Endodermal cell (in vitro differentiated cells): ENCODE measurements at regions not wholly inside any gene's neighbourhood (a gene's known extent, or its start where the extent isn't known, plus 50 kb on each side); places are given as distances from the start of the nearest gene placed in this dataset.

Experiments used
- DNase-seq: peaks from one replicate; pipeline ENCODE4 v3.0.0-alpha.2; 2017
- H3K27ac ChIP-seq: 2 replicates; pipeline ENCODE4 v1.5.1; 2013; ENCODE audit warnings: mild to moderate bottlenecking, low read depth, low read length, moderate library complexity
- H3K27me3 ChIP-seq: 2 replicates; pipeline ENCODE4 v1.6.1; 2013; ENCODE audit warnings: mild to moderate bottlenecking, low read length, moderate library complexity; ENCODE audit not compliant: insufficient read depth, control insufficient read depth, poor library complexity, severe bottlenecking
- H3K36me3 ChIP-seq: 2 replicates; pipeline ENCODE4 v1.7.0; 2013; ENCODE audit warnings: mild to moderate bottlenecking, low read length, moderate library complexity; ENCODE audit not compliant: control insufficient read depth, insufficient read depth
- H3K4me1 ChIP-seq: one replicate; pipeline ENCODE4 v1.7.0; 2013; ENCODE audit warnings: low read length; ENCODE audit not compliant: control insufficient read depth, insufficient read depth
- H3K4me3 ChIP-seq: 2 replicates; pipeline ENCODE4 v1.5.1; 2013; ENCODE audit warnings: mild to moderate bottlenecking, low read length, moderate library complexity
- H3K9ac ChIP-seq: 2 replicates; pipeline ENCODE4 v1.6.1; 2013; ENCODE audit warnings: mild to moderate bottlenecking, low read length, moderate library complexity; ENCODE audit not compliant: poor library complexity, severe bottlenecking; ENCODE audit errors: extremely low read depth
- H3K9me3 ChIP-seq: 2 replicates; pipeline ENCODE4 v1.6.1; 2013; ENCODE audit warnings: mild to moderate bottlenecking, low read length, moderate library complexity; ENCODE audit not compliant: control insufficient read depth
- H3K27ac Mint-ChIP-seq: 2 replicates; pipeline ENCODE4 v1.8.0; 2020; ENCODE audit warnings: mixed read lengths
- H3K27me3 Mint-ChIP-seq: 2 replicates; pipeline ENCODE4 v1.8.0; 2021; ENCODE audit warnings: mild to moderate bottlenecking, mixed read lengths; ENCODE audit not compliant: insufficient read depth
- H3K36me3 Mint-ChIP-seq: 2 replicates; pipeline ENCODE4 v1.8.0; 2020; ENCODE audit warnings: low read depth, mixed read lengths
- H3K4me1 Mint-ChIP-seq: 2 replicates; pipeline ENCODE4 v1.8.0; 2020; ENCODE audit warnings: mixed read lengths
- H3K4me3 Mint-ChIP-seq: 2 replicates; pipeline ENCODE4 v1.8.0; 2020; ENCODE audit warnings: mild to moderate bottlenecking, moderate library complexity, mixed read lengths
- H3K9me3 Mint-ChIP-seq: 2 replicates; pipeline ENCODE4 v1.8.0; 2020; ENCODE audit warnings: mild to moderate bottlenecking, mixed read lengths
- WGBS, 2 experiments: methylation state at CpG; one replicate each; pipeline versions ENCODE4 v1.1.5 to v1.1.7; 2013; ENCODE audit warnings: missing lambda C conversion rate in 2 of 2, mixed read lengths in 1 of 2; ENCODE audit not compliant: insufficient coverage in 1 of 2, insufficient read length in 1 of 2; 5-methylcytosine and 5-hydroxymethylcytosine counted together
- TF ChIP-seq, protein P1 (sequence below): fragments of 200-600 bp; sonication (generic); conservative IDR thresholded peaks from 2 replicates; pipeline ENCODE4 v1.5.0; 2021; ENCODE audit warnings: antibody characterized with exemption, mild to moderate bottlenecking

DNA sequence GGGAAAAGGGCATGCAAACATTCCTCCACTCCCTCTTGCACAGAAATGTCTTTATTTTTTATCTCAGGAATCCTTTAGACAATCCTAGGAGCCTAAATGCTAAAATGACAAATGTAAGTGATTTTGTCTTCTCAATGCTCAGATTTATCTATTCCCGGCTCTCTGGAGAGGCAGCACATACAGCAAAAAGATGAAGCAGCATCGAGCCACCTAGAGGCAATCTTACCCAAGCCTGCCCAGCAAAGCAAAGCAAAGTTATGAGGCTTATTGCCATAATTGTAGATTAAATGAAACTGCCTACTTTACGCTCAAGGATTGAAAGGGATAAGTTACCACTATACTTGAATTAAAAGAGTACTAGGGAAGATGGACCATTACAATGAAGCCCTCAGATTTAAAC is 750.4 kb upstream of the NR2F2 start:
- no peak for DNase-seq
- H3K27ac Mint-ChIP-seq = no peak overlapping the region
- WGBS, 2 experiments = 83 to 91% methylated on average over 2 to 3 of the region's 3 CpGs

DNA sequence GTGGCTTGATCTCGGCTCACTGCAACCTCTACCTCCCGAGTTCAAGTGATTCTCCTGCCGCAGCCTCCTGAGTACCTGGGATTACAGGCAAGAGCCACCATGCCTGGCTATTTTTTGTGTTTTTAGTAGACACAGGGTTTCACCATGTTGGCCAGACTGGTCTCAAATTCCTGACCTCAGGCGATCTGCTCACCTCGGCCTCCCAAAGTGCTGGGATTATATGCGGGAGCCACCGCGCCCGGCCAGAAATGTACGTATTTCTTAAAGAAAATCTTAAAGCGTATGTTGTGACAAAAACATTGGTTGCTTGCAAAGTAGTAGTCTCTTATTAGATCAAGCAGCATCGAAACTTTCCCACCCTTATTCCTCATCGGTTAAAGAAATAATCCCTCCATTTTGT is 748.9 kb upstream of the NR2F2 start:
- no peak overlapping the region for H3K27ac ChIP-seq
- WGBS, 2 experiments = 89% methylated on average over 12 to 13 of the region's 13 CpGs
- H3K9me3 Mint-ChIP-seq = peaks cover 1% of the 10 kb centered on the region
- H3K9ac ChIP-seq = no peak overlapping the region
- H3K4me1 Mint-ChIP-seq = no peaks in the 10 kb centered on the region
- H3K27me3 ChIP-seq = no peaks in the 10 kb centered on the region
- no peak overlapping the region for H3K4me3 ChIP-seq
- H3K27me3 Mint-ChIP-seq = no peaks in the 10 kb centered on the region
- H3K36me3 Mint-ChIP-seq = no peaks in the 10 kb centered on the region
- no peak overlapping the region for H3K27ac Mint-ChIP-seq
- no peaks in the 10 kb centered on the region for H3K36me3 ChIP-seq
- no peak for DNase-seq
- no peaks in the 10 kb centered on the region for H3K9me3 ChIP-seq
- no peak overlapping the region for H3K4me3 Mint-ChIP-seq
- H3K4me1 ChIP-seq = no peaks in the 10 kb centered on the region
- TF ChIP-seq, protein P1, sequence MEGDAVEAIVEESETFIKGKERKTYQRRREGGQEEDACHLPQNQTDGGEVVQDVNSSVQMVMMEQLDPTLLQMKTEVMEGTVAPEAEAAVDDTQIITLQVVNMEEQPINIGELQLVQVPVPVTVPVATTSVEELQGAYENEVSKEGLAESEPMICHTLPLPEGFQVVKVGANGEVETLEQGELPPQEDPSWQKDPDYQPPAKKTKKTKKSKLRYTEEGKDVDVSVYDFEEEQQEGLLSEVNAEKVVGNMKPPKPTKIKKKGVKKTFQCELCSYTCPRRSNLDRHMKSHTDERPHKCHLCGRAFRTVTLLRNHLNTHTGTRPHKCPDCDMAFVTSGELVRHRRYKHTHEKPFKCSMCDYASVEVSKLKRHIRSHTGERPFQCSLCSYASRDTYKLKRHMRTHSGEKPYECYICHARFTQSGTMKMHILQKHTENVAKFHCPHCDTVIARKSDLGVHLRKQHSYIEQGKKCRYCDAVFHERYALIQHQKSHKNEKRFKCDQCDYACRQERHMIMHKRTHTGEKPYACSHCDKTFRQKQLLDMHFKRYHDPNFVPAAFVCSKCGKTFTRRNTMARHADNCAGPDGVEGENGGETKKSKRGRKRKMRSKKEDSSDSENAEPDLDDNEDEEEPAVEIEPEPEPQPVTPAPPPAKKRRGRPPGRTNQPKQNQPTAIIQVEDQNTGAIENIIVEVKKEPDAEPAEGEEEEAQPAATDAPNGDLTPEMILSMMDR = no peak

More for the DNA sequence above, 750.4 kb upstream of the NR2F2 start:
- TF ChIP-seq, protein P1 = peak; percentile 43
- H3K9me3 Mint-ChIP-seq = peaks cover 1% of the 10 kb centered on the region
- no peaks in the 10 kb centered on the region for H3K36me3 ChIP-seq
- H3K9me3 ChIP-seq = no peaks in the 10 kb centered on the region
- H3K4me1 ChIP-seq = no peaks in the 10 kb centered on the region
- H3K4me3 Mint-ChIP-seq = no peak overlapping the region
- H3K4me3 ChIP-seq = no peak overlapping the region
- H3K9ac ChIP-seq = no peak overlapping the region
- H3K4me1 Mint-ChIP-seq = no peaks in the 10 kb centered on the region
- no peak overlapping the region for H3K27ac ChIP-seq
- H3K36me3 Mint-ChIP-seq = no peaks in the 10 kb centered on the region
- H3K27me3 Mint-ChIP-seq = no peaks in the 10 kb centered on the region
- H3K27me3 ChIP-seq = no peaks in the 10 kb centered on the region

DNA sequence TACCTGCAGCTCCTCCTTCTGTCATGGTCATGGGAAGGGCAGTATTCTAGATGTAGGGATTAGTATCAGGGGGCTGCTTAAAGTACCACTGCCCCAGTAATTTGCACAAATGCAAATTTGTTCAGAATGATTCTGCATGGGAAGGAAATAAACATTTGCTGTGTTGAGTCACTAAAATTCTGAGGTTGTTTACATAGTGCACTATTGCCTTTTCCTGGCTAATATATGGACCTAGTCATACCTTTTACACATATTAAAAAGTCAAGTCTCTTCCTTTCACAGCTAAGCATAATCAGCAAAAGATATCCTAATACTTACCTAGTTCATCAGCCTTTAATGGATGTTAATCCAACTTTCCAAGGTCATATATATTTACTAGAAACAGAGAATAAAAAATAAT is 746.4 kb upstream of the NR2F2 start:
- H3K27me3 ChIP-seq = no peaks in the 10 kb centered on the region
- no peaks in the 10 kb centered on the region for H3K36me3 Mint-ChIP-seq
- H3K9me3 Mint-ChIP-seq = peaks cover 1% of the 10 kb centered on the region

More for the DNA sequence above, 746.4 kb upstream of the NR2F2 start:
- H3K9me3 ChIP-seq = no peaks in the 10 kb centered on the region
- DNase-seq = no peak
- no peaks in the 10 kb centered on the region for H3K4me1 Mint-ChIP-seq
- no peaks in the 10 kb centered on the region for H3K36me3 ChIP-seq
- H3K4me3 Mint-ChIP-seq = no peak overlapping the region
- H3K4me3 ChIP-seq = no peak overlapping the region
- H3K27ac ChIP-seq = no peak overlapping the region
- no peaks in the 10 kb centered on the region for H3K27me3 Mint-ChIP-seq
- H3K27ac Mint-ChIP-seq = no peak overlapping the region
- no peaks in the 10 kb centered on the region for H3K4me1 ChIP-seq
- H3K9ac ChIP-seq = no peak overlapping the region
- TF ChIP-seq, protein P1 = no peak
